NCI-H524 (cell line): ENCODE measurements at regions not wholly inside any gene's neighbourhood (a gene's known extent, or its start where the extent isn't known, plus 50 kb on each side); places are given as distances from the start of the nearest gene placed in this dataset.
"Not testable (repeated sequence)": the region's sequence is repeated elsewhere in the genome, so short reads cannot be mapped to it uniquely, and the experiment has no call there.

Source experiments
- DNase-seq, 2 experiments: peaks; one replicate each; lab custom pipeline; 2025; lab: John Stamatoyannopoulos, UW

GRCh38 chr7:53238021-53238605 lies 202.7 kb downstream of the POM121L12 start:
- DNase-seq, result no peak

GRCh38 chr7:53239151-53239550 lies 203.7 kb downstream of the POM121L12 start:
- DNase-seq, result not testable (repeated sequence)

GRCh38 chr7:53245721-53246120 lies 210.3 kb downstream of the POM121L12 start:
- DNase-seq, result no peak

- no peak for DNase-seq
These were observed 211.5 kb downstream of the POM121L12 start for GRCh38 chr7:53246957-53247356.

- DNase-seq, result no peak
These were observed 217.1 kb downstream of the POM121L12 start for GRCh38 chr7:53252539-53252938.

GRCh38 chr7:53272081-53272480 lies 236.6 kb downstream of the POM121L12 start:
- no peak for DNase-seq

GRCh38 chr7:53281312-53281711 lies 245.9 kb downstream of the POM121L12 start:
- no peak for DNase-seq

GRCh38 chr7:53292341-53292740 lies 256.9 kb downstream of the POM121L12 start:
- peak in 1 of 2 experiments; percentile 56 for DNase-seq

- DNase-seq, result peak in 1 of 2 experiments; percentile 6
These were observed 267.2 kb downstream of the POM121L12 start for GRCh38 chr7:53302496-53303246.

GRCh38 chr7:53303781-53304180 lies 268.3 kb downstream of the POM121L12 start:
- no peak for DNase-seq

GRCh38 chr7:53306846-53307245 lies 271.4 kb downstream of the POM121L12 start:
- no peak for DNase-seq

- peak in 1 of 2 experiments; percentile 8 for DNase-seq
These were observed 275.8 kb downstream of the POM121L12 start for GRCh38 chr7:53311205-53311604.

GRCh38 chr7:53315981-53316380 lies 280.5 kb downstream of the POM121L12 start:
- DNase-seq, result no peak

- DNase-seq, result no peak
These were observed 283.1 kb downstream of the POM121L12 start for GRCh38 chr7:53318566-53318965.

- no peak for DNase-seq
These were observed 289.6 kb downstream of the POM121L12 start for GRCh38 chr7:53325061-53325460.

- no peak for DNase-seq
These were observed 291.2 kb downstream of the POM121L12 start for GRCh38 chr7:53326634-53327033.

- no peak for DNase-seq
These were observed 300.8 kb downstream of the POM121L12 start for GRCh38 chr7:53336105-53336668.

GRCh38 chr7:53340220-53340619 lies 304.8 kb downstream of the POM121L12 start:
- no peak for DNase-seq

- DNase-seq, result peak in 1 of 2 experiments; percentile 53
These were observed 314.8 kb downstream of the POM121L12 start for GRCh38 chr7:53350241-53350640.

- DNase-seq, result no peak
These were observed 316.2 kb downstream of the POM121L12 start for GRCh38 chr7:53351681-53352080.

- DNase-seq, result peak in 1 of 2 experiments; percentile 2
These were observed 322.8 kb downstream of the POM121L12 start for GRCh38 chr7:53358269-53358668.

GRCh38 chr7:53383131-53383530 lies 347.7 kb downstream of the POM121L12 start:
- no peak for DNase-seq

- DNase-seq, result not testable (repeated sequence)
These were observed 349.8 kb downstream of the POM121L12 start for GRCh38 chr7:53385239-53385638.
